Activated CD4-positive, alpha-beta T cell treated with anti-CD3 and anti-CD28 coated beads, Interleukin-2, amount 10 ng/mL, durations not matched to agents 24 days and 14 days (primary cell): ENCODE measurements at regions not wholly inside any gene's neighbourhood (a gene's known extent, or its start where the extent isn't known, plus 50 kb on each side); places are given as distances from the start of the nearest gene placed in this dataset.

ENCODE experiments used
- DNase-seq: peaks from one replicate; pipeline ENCODE4 v3.0.0; 2022
- H3K27ac Mint-ChIP-seq: one replicate; pipeline ENCODE4 v1.8.0; 2022; ENCODE audit warnings: mild to moderate bottlenecking, mixed read lengths
- H3K27me3 Mint-ChIP-seq: one replicate; pipeline ENCODE4 v1.8.0; 2022; ENCODE audit warnings: mixed read lengths
- H3K36me3 Mint-ChIP-seq: one replicate; pipeline ENCODE4 v1.8.0; 2022; ENCODE audit warnings: low read depth, mild to moderate bottlenecking, mixed read lengths
- H3K4me1 Mint-ChIP-seq: one replicate; pipeline ENCODE4 v1.8.0; 2021; ENCODE audit warnings: mixed read lengths
- H3K4me3 Mint-ChIP-seq: one replicate; pipeline ENCODE4 v1.8.0; 2022; ENCODE audit warnings: mild to moderate bottlenecking, moderate library complexity, mixed read lengths
- H3K9me3 Mint-ChIP-seq: one replicate; pipeline ENCODE4 v1.8.0; 2021; ENCODE audit warnings: mixed read lengths
- intact Hi-C: fragments of 100-400 bp; cut with micrococcal nuclease; formaldehyde crosslinking; loops from one replicate; pipeline ENCODE4 v1.15.1; 2023

DNA sequence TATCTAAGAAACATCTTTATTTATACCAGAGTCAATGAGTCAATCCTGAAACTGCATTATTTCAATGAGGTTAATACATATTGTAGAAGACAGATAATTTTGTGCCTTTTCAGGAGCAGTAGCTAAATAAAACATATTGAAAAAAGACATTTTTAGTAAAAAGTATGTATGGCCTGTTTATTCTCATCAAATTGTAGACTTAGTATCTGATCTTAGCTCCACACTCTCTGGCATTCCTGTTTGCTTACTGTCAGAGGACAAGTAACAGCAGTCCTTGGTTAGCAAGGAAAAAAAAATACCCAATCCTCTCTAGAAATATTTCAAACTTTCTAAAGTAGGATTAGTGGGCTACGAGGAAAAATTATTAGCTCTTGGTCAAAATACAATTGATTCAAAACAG lies 50.5 kb upstream of the GUCY1A1 start:
- Mint-ChIP-seq H3K4me3 (no peak overlapping the region), H3K27me3 (peaks cover 22% of the 10 kb centered on the region), H3K4me1 (peaks cover 5% of the 10 kb centered on the region)

GRCh38 chr4:155615081-155615887 lies 51.4 kb upstream of the GUCY1A1 start:
- no peak overlapping the region for H3K4me3 Mint-ChIP-seq
- H3K9me3 Mint-ChIP-seq = no peaks in the 10 kb centered on the region

More for the DNA sequence above, 50.5 kb upstream of the GUCY1A1 start:
- no peaks in the 10 kb centered on the region for H3K9me3 Mint-ChIP-seq
- H3K36me3 Mint-ChIP-seq = no peaks in the 10 kb centered on the region
- DNase-seq = no peak
- H3K27ac Mint-ChIP-seq = no peak overlapping the region
- intact Hi-C loops = no loop called here

DNA sequence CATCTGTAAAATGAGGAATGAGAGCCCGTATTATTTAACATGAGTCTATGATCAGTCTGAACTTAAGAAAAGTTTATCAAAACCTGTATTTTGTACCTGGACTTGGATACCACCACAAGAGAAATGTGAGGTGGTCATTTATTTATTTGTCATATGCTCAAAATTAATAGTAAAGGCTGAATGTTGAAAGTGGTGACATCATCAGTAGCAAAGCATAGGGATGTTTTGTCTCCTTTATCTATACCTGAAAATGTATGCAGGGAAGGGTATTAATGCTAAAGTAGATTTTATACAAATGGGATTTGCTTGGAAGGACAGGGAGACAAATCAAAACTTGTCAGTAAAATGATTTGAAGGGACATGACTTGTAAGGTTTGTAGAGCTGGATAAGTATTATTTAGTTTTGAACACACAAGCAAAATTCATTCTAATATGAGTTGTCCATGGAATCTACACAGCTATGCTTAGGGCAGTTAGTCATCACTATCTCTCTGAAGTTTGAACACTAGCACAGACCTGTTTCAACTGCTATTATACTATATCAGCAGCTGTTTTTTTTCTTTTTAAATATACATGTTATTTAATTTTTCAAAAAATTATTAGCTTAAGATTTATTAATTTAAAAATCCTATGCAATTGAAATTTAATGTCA lies 52.4 kb upstream of the GUCY1A1 start:
- intact Hi-C loops = no loop called here
- no peak for DNase-seq
- H3K36me3 Mint-ChIP-seq = no peaks in the 10 kb centered on the region

More at GRCh38 chr4:155615081-155615887, 51.4 kb upstream of the GUCY1A1 start:
- no peak overlapping the region for H3K27ac Mint-ChIP-seq
- H3K27me3 Mint-ChIP-seq = peaks cover 22% of the 10 kb centered on the region
- H3K36me3 Mint-ChIP-seq = no peaks in the 10 kb centered on the region
- peak; percentile 13 for DNase-seq
- H3K4me1 Mint-ChIP-seq = peaks cover 5% of the 10 kb centered on the region
- intact Hi-C loops = no loop called here

DNA sequence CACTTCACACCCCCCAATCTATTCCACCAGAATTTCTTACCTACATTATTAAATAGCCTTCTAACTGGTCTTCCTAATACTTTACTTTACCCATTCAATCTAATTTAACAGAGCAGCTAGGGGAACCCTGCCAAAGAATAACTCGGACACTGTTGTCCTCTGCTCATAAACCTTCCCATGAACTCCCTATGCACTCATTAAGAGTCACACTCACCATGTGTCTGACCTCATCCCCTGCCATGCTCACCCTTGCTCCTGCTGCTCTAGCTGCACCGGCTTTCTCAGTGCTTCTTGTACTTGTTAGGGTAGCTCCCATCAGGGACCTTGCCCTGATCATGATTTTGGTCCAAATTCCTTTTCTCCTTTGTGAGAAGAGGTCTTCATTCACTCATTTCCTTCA lies 54.6 kb upstream of the GUCY1A1 start:
- H3K27ac Mint-ChIP-seq = no peak overlapping the region
- intact Hi-C loops = no loop called here

More for the DNA sequence above, 52.4 kb upstream of the GUCY1A1 start:
- Mint-ChIP-seq H3K27ac (no peak overlapping the region), H3K4me1 (peaks cover 5% of the 10 kb centered on the region), H3K27me3 (peaks cover 22% of the 10 kb centered on the region), H3K9me3 (no peaks in the 10 kb centered on the region), H3K4me3 (no peak overlapping the region)

GRCh38 chr4:155611501-155611900 lies 55.1 kb upstream of the GUCY1A1 start:
- intact Hi-C loops = no loop called here
- Mint-ChIP-seq H3K27ac (no peak overlapping the region), H3K27me3 (peaks cover 26% of the 10 kb centered on the region), H3K36me3 (no peaks in the 10 kb centered on the region), H3K4me3 (no peak overlapping the region), H3K9me3 (no peaks in the 10 kb centered on the region), H3K4me1 (peaks cover 5% of the 10 kb centered on the region)
- DNase-seq = no peak

More for the DNA sequence above, 54.6 kb upstream of the GUCY1A1 start:
- no peak for DNase-seq
- H3K4me3 Mint-ChIP-seq = no peak overlapping the region
- no peaks in the 10 kb centered on the region for H3K36me3 Mint-ChIP-seq
- no peaks in the 10 kb centered on the region for H3K9me3 Mint-ChIP-seq
- peaks cover 26% of the 10 kb centered on the region for H3K27me3 Mint-ChIP-seq
- H3K4me1 Mint-ChIP-seq = peaks cover 5% of the 10 kb centered on the region

DNA sequence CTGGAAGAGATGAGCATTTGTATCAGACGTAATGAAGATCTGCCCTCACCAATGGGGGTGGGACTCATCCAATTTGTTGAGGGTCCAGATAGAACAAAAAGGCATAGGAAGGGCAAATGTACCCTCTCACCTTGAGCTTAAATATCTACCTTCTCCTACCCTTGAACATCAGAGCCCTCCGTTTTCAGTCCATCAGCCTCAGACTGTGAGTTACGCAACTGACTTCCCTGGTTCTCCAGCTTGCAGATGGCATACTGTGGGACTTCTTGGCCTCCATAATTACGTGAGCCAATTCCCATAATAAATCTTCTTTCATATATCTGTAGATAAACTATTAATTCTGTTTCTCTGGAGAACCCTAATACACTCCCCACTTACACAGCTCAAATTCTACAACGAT lies 56.5 kb upstream of the GUCY1A1 start:
- H3K4me3 Mint-ChIP-seq = no peak overlapping the region
- peaks cover 20% of the 10 kb centered on the region for H3K27me3 Mint-ChIP-seq
- intact Hi-C loops = no loop called here
- DNase-seq = no peak
- H3K9me3 Mint-ChIP-seq = no peaks in the 10 kb centered on the region
- H3K4me1 Mint-ChIP-seq = peaks cover 2% of the 10 kb centered on the region
- H3K36me3 Mint-ChIP-seq = no peaks in the 10 kb centered on the region
- H3K27ac Mint-ChIP-seq = no peak overlapping the region

- Mint-ChIP-seq H3K27me3 (peaks cover 16% of the 10 kb centered on the region), H3K4me3 (no peak overlapping the region), H3K27ac (no peak overlapping the region), H3K36me3 (no peaks in the 10 kb centered on the region), H3K9me3 (no peaks in the 10 kb centered on the region), H3K4me1 (no peaks in the 10 kb centered on the region)
- DNase-seq = no peak
- intact Hi-C loops = no loop called here
Measured at GRCh38 chr4:155609455-155610059, 57.1 kb upstream of the GUCY1A1 start.

GRCh38 chr4:155608225-155608885 lies 58.3 kb upstream of the GUCY1A1 start:
- Mint-ChIP-seq H3K27me3 (peaks cover 12% of the 10 kb centered on the region), H3K9me3 (no peaks in the 10 kb centered on the region), H3K36me3 (no peaks in the 10 kb centered on the region), H3K27ac (no peak overlapping the region), H3K4me1 (no peaks in the 10 kb centered on the region), H3K4me3 (no peak overlapping the region)
- intact Hi-C loops = no loop called here
- no peak for DNase-seq

DNA sequence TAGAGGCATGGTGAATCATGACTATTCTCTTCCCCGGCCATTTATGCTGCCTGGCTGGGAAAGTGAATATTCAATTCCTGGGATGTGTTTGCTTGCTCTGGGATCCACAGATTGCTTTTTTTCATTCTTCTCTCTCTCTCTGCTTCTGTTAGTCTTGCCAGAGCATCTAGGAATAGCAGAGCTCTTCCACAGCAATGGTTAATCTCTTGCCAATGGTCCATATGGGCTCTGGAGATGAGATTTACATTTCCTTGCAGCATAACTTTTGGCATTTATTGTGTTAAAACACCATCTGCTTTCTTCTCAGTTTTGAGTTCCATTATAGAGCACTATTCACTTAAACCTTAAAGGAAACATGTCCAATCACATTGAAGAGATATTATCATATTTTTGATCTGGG lies 59.2 kb upstream of the GUCY1A1 start:
- H3K4me1 Mint-ChIP-seq = peaks cover 2% of the 10 kb centered on the region
- H3K27ac Mint-ChIP-seq = no peak overlapping the region
- DNase-seq = no peak
- H3K4me3 Mint-ChIP-seq = no peak overlapping the region
- H3K36me3 Mint-ChIP-seq = no peaks in the 10 kb centered on the region
- no peaks in the 10 kb centered on the region for H3K9me3 Mint-ChIP-seq
- peaks cover 8% of the 10 kb centered on the region for H3K27me3 Mint-ChIP-seq
- intact Hi-C loops = no loop called here

- no peak overlapping the region for H3K27ac Mint-ChIP-seq
- no peaks in the 10 kb centered on the region for H3K9me3 Mint-ChIP-seq
- no peak overlapping the region for H3K4me3 Mint-ChIP-seq
- no peak for DNase-seq
- intact Hi-C loops = no loop called here
- H3K36me3 Mint-ChIP-seq = no peaks in the 10 kb centered on the region
- peaks cover 4% of the 10 kb centered on the region for H3K27me3 Mint-ChIP-seq
- H3K4me1 Mint-ChIP-seq = peaks cover 2% of the 10 kb centered on the region
Measured at GRCh38 chr4:155604718-155605626, 61.7 kb upstream of the GUCY1A1 start.

- intact Hi-C loops = no loop called here
- Mint-ChIP-seq H3K27me3 (peaks cover 4% of the 10 kb centered on the region), H3K27ac (no peak overlapping the region), H3K4me1 (peaks cover 2% of the 10 kb centered on the region), H3K9me3 (no peaks in the 10 kb centered on the region), H3K36me3 (no peaks in the 10 kb centered on the region), H3K4me3 (no peak overlapping the region)
- DNase-seq = no peak
Measured at GRCh38 chr4:155603360-155603891, 63.2 kb upstream of the GUCY1A1 start.

GRCh38 chr4:155602351-155603140 lies 64.1 kb upstream of the GUCY1A1 start:
- Mint-ChIP-seq H3K9me3 (no peaks in the 10 kb centered on the region), H3K27me3 (peaks cover 5% of the 10 kb centered on the region), H3K4me3 (no peak overlapping the region), H3K4me1 (peaks cover 2% of the 10 kb centered on the region), H3K27ac (no peak overlapping the region), H3K36me3 (no peaks in the 10 kb centered on the region)
- intact Hi-C loops = no loop called here
- no peak for DNase-seq
